H1 (cell line): ENCODE measurements at regions not wholly inside any gene's neighbourhood (a gene's known extent, or its start where the extent isn't known, plus 50 kb on each side); places are given as distances from the start of the nearest gene placed in this dataset.

Experiments
- EP300 ChIP-seq, 2 experiments: IDR thresholded peaks; 1 replicate in 1 of 2; 2 replicates in 1 of 2; pipeline ENCODE4 v1.6.1; 2011 to 2012; ENCODE audit warnings: low read depth in 2 of 2, low read length in 2 of 2, mild to moderate bottlenecking in 2 of 2, borderline replicate concordance in 1 of 2, inconsistent platforms in 1 of 2, moderate library complexity in 1 of 2
- JUND ChIP-seq: IDR thresholded peaks from 2 replicates; pipeline ENCODE4 v1.6.1; 2011; ENCODE audit warnings: mild to moderate bottlenecking, improper control_type of control experiment, low read length
- NRF1 ChIP-seq: IDR thresholded peaks from 2 replicates; pipeline ENCODE4 v1.6.1; 2011; ENCODE audit warnings: mild to moderate bottlenecking, low read depth, low read length, improper control_type of control experiment
- SAP30 ChIP-seq: fragments of 300-600 bp; sonication (generic); IDR thresholded peaks from 2 replicates; pipeline ENCODE4 v1.7.1; 2012; ENCODE audit warnings: low read length, moderate library complexity, mild to moderate bottlenecking, inconsistent platforms; ENCODE audit not compliant: insufficient read depth, insufficient replicate concordance
- SP4 ChIP-seq: IDR thresholded peaks from 2 replicates; pipeline ENCODE4 v1.6.1; 2012; ENCODE audit warnings: low read length, inconsistent platforms
- SRF ChIP-seq: IDR thresholded peaks from 2 replicates; pipeline ENCODE4 v1.6.1; 2011; ENCODE audit warnings: mild to moderate bottlenecking, low read depth, low read length, moderate library complexity
- TCF12 ChIP-seq: IDR thresholded peaks from 2 replicates; pipeline ENCODE4 v1.6.1; 2011; ENCODE audit warnings: low read depth, mild to moderate bottlenecking, low read length
- ZNF274 ChIP-seq: IDR thresholded peaks from 2 replicates; pipeline ENCODE4 v1.7.0; 2012; ENCODE audit warnings: low read length, borderline replicate concordance; ENCODE audit errors: extremely low read depth

GRCh38 chr1:185541871-185542301 lies 192.3 kb upstream of the HMCN1 start (continued):
- no peak for TF ChIP-seq SAP30
- no peak for TF ChIP-seq TCF12
- TF ChIP-seq EP300 (IDR thresholded peaks at IDR 0.05; ENCODE audit: borderline replicate concordance in 1 of 2, low read depth in 2 of 2, low read length in 2 of 2) = no peak
- TF ChIP-seq SRF = no peak
- no peak for TF ChIP-seq NRF1
- no peak for TF ChIP-seq JUND
- no peak for TF ChIP-seq SP4
- no peak for TF ChIP-seq ZNF274
